Choroid plexus epithelial cell (primary cell): ENCODE measurements at regions not wholly inside any gene's neighbourhood (a gene's known extent, or its start where the extent isn't known, plus 50 kb on each side); places are given as distances from the start of the nearest gene placed in this dataset.
"Not testable (repeated sequence)": the region's sequence is repeated elsewhere in the genome, so short reads cannot be mapped to it uniquely, and the experiment has no call there.

Source experiments
- DNase-seq: peaks from one replicate; pipeline ENCODE4 v3.0.0-alpha.2; 2010; ENCODE audit warnings: low read depth
- H3K4me3 ChIP-seq: 2 replicates; pipeline ENCODE4 v1.5.1; 2011; ENCODE audit warnings: low read depth, mild to moderate bottlenecking, control low read depth, low read length, moderate library complexity
- CTCF ChIP-seq: conservative IDR thresholded peaks from 2 replicates; pipeline ENCODE4 v1.5.1; 2011; ENCODE audit warnings: low read depth, mild to moderate bottlenecking, control low read depth, inconsistent platforms, low read length, moderate library complexity

DNA sequence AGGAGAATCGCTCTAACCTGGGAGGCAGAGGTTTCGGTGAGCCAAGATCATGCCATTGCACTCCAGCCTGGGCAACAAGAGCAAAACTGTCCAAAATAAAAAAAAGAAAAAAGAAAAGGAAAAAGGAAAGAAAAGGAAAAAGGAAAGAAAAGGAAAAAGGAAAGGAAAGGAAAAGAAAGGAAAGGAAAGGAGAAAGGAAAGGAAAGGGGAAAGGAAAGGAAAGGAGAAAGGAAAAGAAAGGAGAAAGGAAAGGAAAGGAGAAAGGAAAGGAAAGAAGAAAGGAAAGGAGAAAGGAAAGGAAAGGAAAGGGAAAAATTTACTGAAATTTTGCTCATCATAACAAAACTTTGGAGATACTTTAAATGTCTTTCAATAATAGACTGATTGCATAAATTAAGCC is 391.3 kb upstream of the GYPC start:
- TF ChIP-seq CTCF: no peak
- no peak for DNase-seq
- no peak overlapping the region for H3K4me3 ChIP-seq

- no peak overlapping the region for H3K4me3 ChIP-seq
- no peak for DNase-seq
- TF ChIP-seq CTCF: no peak
Measured at GRCh38 chr2:126269911-126270310, 386.0 kb upstream of the GYPC start.

GRCh38 chr2:126270587-126270986 is 385.4 kb upstream of the GYPC start:
- no peak for DNase-seq
- TF ChIP-seq CTCF: no peak
- H3K4me3 ChIP-seq: no peak overlapping the region

- DNase-seq: no peak
- TF ChIP-seq CTCF: no peak
Measured at GRCh38 chr2:126272401-126272800, 383.6 kb upstream of the GYPC start.

DNA sequence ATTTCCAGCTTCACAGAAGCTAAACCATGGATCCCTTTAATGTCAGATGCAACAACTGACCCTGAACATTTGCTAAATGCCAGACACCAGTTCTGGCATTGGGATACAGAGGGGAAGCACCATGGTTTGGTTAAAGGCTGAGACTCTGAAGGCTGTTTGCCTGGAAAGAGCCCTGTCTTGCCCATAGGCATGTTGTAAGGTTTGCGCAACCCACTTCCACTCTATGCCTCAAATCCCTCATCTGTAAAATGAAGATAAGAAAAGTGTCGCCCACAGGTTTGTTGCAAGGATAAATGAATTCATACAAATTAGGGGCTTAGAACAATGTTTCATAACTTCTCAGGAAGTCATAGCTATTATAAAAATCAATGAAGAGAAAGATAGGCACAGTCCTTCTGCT is 380.9 kb upstream of the GYPC start:
- no peak overlapping the region for H3K4me3 ChIP-seq
- no peak for DNase-seq
- no peak for TF ChIP-seq CTCF

More at GRCh38 chr2:126272401-126272800, 383.6 kb upstream of the GYPC start:
- H3K4me3 ChIP-seq: no peak overlapping the region

DNA sequence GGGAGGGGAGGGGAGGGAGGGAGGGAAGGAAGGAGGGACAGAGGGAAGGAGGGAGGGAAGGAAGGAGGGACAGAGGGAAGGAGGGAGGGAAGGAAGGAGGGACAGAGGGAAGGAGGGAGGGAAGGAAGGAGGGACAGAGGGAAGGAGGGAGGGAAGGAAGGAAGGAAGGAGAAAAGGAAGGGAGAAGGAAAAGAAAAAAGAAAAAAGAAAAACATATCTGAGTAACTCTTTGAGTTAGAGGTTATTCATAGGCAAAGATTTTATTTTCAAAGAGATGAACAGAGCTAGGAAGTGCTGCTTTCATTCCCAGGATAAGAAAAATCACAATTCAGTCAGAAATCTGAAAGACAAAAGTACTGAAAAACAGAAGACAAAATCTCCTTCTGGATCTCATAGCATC is 379.7 kb upstream of the GYPC start:
- not testable (repeated sequence) for DNase-seq, H3K4me3 ChIP-seq

DNA sequence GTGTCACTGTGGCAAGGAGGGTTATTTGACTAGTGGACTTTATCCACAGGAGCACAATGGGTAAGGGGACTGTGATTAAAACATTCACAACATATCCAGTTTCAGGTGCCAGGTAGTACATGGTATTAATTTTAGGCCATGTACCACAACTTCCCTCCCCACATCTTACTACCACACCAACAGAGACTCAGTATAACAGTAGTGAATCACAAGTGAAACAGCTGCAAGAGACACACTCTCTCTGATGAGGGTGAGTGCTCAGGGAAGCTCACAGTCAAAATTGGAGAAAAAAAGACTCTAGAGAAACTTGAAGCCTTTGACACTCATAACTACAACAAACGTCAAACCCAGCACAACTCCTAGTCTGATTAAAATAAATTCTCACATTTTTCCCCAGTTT is 367.6 kb upstream of the GYPC start:
- TF ChIP-seq CTCF: no peak
- no peak for DNase-seq
- no peak overlapping the region for H3K4me3 ChIP-seq

GRCh38 chr2:126293962-126294361 is 362.0 kb upstream of the GYPC start:
- H3K4me3 ChIP-seq: not testable (repeated sequence)

More at GRCh38 chr2:126293962-126294361, 362.0 kb upstream of the GYPC start:
- not testable (repeated sequence) for DNase-seq
